Endothelial cell (in vitro differentiated cells): ENCODE measurements at regions not wholly inside any gene's neighbourhood (a gene's known extent, or its start where the extent isn't known, plus 50 kb on each side); places are given as distances from the start of the nearest gene placed in this dataset.

Experiments used
- DNase-seq: peaks from one replicate; pipeline ENCODE4 v3.0.0; 2021; ENCODE audit warnings: low spot score
- H3K27ac Mint-ChIP-seq: one replicate; pipeline ENCODE4 v1.8.0; 2021; ENCODE audit warnings: mixed read lengths, inconsistent platforms; ENCODE audit not compliant: unreplicated experiment
- H3K27me3 Mint-ChIP-seq: one replicate; pipeline ENCODE4 v1.8.0; 2021; ENCODE audit warnings: mild to moderate bottlenecking, moderate library complexity, mixed read lengths, inconsistent platforms; ENCODE audit not compliant: unreplicated experiment
- H3K36me3 Mint-ChIP-seq: one replicate; pipeline ENCODE4 v1.8.0; 2021; ENCODE audit warnings: mild to moderate bottlenecking, low read depth, mixed read lengths, inconsistent platforms; ENCODE audit not compliant: unreplicated experiment
- H3K4me1 Mint-ChIP-seq: one replicate; pipeline ENCODE4 v1.8.0; 2021; ENCODE audit warnings: mild to moderate bottlenecking, mixed read lengths, inconsistent platforms; ENCODE audit not compliant: unreplicated experiment
- H3K4me3 Mint-ChIP-seq: one replicate; pipeline ENCODE4 v1.8.0; 2021; ENCODE audit warnings: mild to moderate bottlenecking, mixed read lengths, inconsistent platforms; ENCODE audit not compliant: unreplicated experiment
- H3K9me3 Mint-ChIP-seq: one replicate; pipeline ENCODE4 v1.8.0; 2021; ENCODE audit warnings: mixed read lengths, inconsistent platforms; ENCODE audit not compliant: unreplicated experiment
- CTCF ChIP-seq: fragments of 200-600 bp; sonication (generic); IDR thresholded peaks from one replicate; pipeline ENCODE4 v1.5.0; 2021; ENCODE audit warnings: antibody characterized with exemption; ENCODE audit not compliant: unreplicated experiment

- Mint-ChIP-seq H3K27ac (no peak overlapping the region), H3K4me1 (peaks cover 11% of the 10 kb centered on the region)
- no peak for DNase-seq
Measured at GRCh38 chr5:93280518-93280917, 300.5 kb downstream of the NR2F1-AS1 start.

GRCh38 chr5:93279296-93279963, 301.6 kb downstream of the NR2F1-AS1 start:
- TF ChIP-seq CTCF = no peak
- Mint-ChIP-seq H3K9me3 (no peaks in the 10 kb centered on the region), H3K36me3 (no peaks in the 10 kb centered on the region), H3K27ac (no peak overlapping the region), H3K4me3 (no peak overlapping the region), H3K4me1 (peaks cover 10% of the 10 kb centered on the region), H3K27me3 (no peaks in the 10 kb centered on the region)
- DNase-seq = no peak

More at GRCh38 chr5:93280518-93280917, 300.5 kb downstream of the NR2F1-AS1 start:
- no peak for TF ChIP-seq CTCF
- Mint-ChIP-seq H3K27me3 (no peaks in the 10 kb centered on the region), H3K9me3 (no peaks in the 10 kb centered on the region), H3K4me3 (no peak overlapping the region), H3K36me3 (no peaks in the 10 kb centered on the region)

DNA sequence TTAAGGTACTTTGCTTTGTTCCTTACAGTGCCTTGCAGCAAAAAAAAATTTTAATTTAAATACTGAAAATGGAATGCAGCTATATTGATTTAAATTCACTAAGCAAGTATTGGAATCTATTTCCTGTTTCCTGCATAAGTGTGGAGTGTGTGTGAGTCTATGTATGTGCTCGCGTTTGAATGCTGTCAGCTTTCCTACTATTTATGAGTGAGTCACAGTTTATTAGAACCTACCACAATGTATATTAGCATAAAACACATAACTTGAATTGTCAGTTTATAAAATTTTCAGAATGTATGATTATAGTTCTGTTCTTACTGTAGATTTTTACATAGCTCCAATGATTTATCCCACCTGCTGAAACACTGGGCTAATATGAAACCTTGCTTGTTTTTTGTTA, 302.1 kb downstream of the NR2F1-AS1 start:
- Mint-ChIP-seq H3K4me3 (no peak overlapping the region), H3K9me3 (no peaks in the 10 kb centered on the region), H3K4me1 (peaks cover 16% of the 10 kb centered on the region), H3K36me3 (peaks cover 3% of the 10 kb centered on the region), H3K27ac (no peak overlapping the region), H3K27me3 (no peaks in the 10 kb centered on the region)
- DNase-seq = no peak
- TF ChIP-seq CTCF = no peak

DNA sequence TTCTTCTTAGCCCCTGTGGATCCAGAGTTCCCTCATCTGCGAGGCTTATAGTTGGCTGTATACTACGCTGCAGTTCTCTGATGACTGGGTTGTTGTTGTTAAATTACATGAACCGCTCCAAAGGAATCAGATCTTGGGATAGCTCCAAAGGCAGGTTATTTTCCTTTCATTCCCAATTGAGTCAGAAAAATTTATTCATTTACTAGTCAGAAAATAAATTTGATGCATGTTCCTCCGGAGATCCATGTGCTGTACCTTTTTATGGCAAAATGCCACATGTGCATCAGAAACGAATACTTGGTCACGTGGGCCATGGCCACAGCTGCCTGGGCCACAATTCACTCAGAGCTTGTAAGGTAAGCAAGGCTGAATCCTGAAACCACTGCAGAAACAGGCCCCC, 304.0 kb downstream of the NR2F1-AS1 start:
- H3K27ac Mint-ChIP-seq = no peak overlapping the region
- H3K36me3 Mint-ChIP-seq = peaks cover 3% of the 10 kb centered on the region
- no peak for TF ChIP-seq CTCF
- H3K27me3 Mint-ChIP-seq = no peaks in the 10 kb centered on the region
- peaks cover 18% of the 10 kb centered on the region for H3K4me1 Mint-ChIP-seq
- H3K4me3 Mint-ChIP-seq = no peak overlapping the region
- no peak for DNase-seq
- no peaks in the 10 kb centered on the region for H3K9me3 Mint-ChIP-seq

DNA sequence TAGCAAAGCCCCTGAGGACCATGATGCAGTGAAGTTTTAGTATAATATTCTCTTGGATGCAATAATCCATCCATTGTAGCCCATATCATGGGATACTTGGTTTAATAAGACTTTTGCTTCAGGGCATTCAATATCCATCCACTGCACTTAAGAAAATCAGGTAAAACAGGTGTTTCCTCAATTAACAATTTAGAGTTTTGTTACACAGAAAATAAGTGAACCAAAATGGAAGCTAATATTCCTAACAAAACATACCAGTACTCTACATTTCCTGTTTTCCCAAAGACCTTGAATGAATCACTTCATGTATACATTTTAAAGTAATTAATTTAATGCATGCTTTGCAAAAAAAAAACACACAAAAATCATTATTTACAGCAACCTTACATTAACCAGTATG, 305.6 kb downstream of the NR2F1-AS1 start:
- no peaks in the 10 kb centered on the region for H3K9me3 Mint-ChIP-seq
- DNase-seq = no peak
- no peaks in the 10 kb centered on the region for H3K27me3 Mint-ChIP-seq
- H3K36me3 Mint-ChIP-seq = peaks cover 3% of the 10 kb centered on the region
- TF ChIP-seq CTCF = no peak
- peaks cover 24% of the 10 kb centered on the region for H3K4me1 Mint-ChIP-seq
- H3K4me3 Mint-ChIP-seq = no peak overlapping the region
- no peak overlapping the region for H3K27ac Mint-ChIP-seq
